ENCODE measurements at regions not wholly inside any gene's neighbourhood (a gene's known extent, or its start where the extent isn't known, plus 50 kb on each side); places are given as distances from the start of the nearest gene placed in this dataset.
"Not testable (repeated sequence)": the region's sequence is repeated elsewhere in the genome, so short reads cannot be mapped to it uniquely, and the experiment has no call there.

DNA sequence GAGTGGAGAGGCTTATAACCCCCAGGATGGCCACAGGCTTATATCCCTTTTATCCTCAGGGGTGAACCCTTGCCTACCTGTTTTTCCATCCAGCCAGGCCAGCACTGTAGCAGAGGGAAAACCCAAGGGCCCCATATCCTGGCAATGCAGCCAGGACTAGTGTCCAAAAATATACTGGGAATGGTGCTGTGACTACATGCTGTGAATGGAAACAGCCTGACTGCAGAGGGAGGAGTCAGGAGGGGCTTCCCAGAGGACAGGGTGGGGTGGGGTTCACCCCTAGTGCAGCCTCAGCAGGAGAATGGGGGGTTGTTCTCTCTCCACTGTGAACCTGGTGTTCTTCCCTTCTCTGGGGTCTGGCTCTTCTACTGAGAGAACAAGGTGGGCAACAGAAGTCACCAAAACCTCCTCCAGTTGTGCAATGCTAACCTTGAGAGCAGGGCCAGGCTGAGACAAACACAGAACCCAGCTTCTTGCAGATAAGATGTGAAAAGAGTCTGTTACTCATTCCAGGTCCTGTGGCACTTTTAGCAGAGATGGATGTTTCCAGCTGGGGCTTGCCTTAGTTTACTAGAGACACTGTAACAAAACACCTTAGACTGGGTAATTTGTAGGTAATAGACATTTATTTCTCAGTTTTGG, 198.2 kb upstream of the PLGLB2 start:
- H3K9ac ChIP-seq; H3K4me1 ChIP-seq (ENCODE audit: low read depth, poor library complexity, severe bottlenecking); H3K36me3 ChIP-seq (ENCODE audit: insufficient read depth); H3K27me3 ChIP-seq (ENCODE audit: insufficient read depth, low read depth); H3K27ac ChIP-seq; H2AFZ ChIP-seq (ENCODE audit: low read depth); H3K79me2 ChIP-seq (ENCODE audit: insufficient read depth, low read depth); H3K4me2 ChIP-seq; H4K20me1 ChIP-seq (ENCODE audit: insufficient read depth); H3K4me3 ChIP-seq (IDR thresholded peaks at IDR 0.05; ENCODE audit: insufficient read depth, low read depth, low read length): not testable (repeated sequence)

DNA sequence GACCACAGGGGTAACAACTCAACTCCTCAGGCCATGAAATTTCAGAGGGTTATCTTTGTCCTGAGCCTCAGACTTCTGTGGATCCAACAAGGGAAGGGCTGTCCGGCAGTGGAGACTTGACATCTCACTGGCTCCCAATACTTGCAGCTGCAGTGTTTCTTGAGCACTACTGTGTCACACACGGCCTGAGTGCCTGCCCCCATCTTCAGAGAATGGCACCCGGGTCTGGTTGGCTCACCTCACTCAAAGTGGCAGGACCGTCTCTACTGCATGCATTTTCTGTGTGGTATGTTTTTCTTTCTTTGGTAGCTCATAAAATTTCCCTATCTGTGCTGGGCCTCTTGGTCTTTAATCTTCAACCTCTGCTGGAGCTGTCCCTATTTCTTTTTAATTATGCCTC, 193.2 kb upstream of the PLGLB2 start:
- not testable (repeated sequence) for H3K9ac ChIP-seq; H3K27me3 ChIP-seq (ENCODE audit: insufficient read depth, low read depth); H2AFZ ChIP-seq (ENCODE audit: low read depth); H3K27ac ChIP-seq; H3K36me3 ChIP-seq (ENCODE audit: insufficient read depth); H4K20me1 ChIP-seq (ENCODE audit: insufficient read depth); H3K4me2 ChIP-seq; H3K79me2 ChIP-seq (ENCODE audit: insufficient read depth, low read depth); H3K4me3 ChIP-seq (IDR thresholded peaks at IDR 0.05; ENCODE audit: insufficient read depth, low read depth, low read length); H3K4me1 ChIP-seq (ENCODE audit: low read depth, poor library complexity, severe bottlenecking)

- not testable (repeated sequence) for H3K27me3 ChIP-seq (ENCODE audit: insufficient read depth, low read depth); H3K36me3 ChIP-seq (ENCODE audit: insufficient read depth)
Observed at GRCh38 chr2:87555082-87555481, 192.8 kb upstream of the PLGLB2 start.

GRCh38 chr2:87559001-87559400, 188.9 kb upstream of the PLGLB2 start:
- H3K4me1 ChIP-seq (ENCODE audit: low read depth, poor library complexity, severe bottlenecking); H3K27me3 ChIP-seq (ENCODE audit: insufficient read depth, low read depth): not testable (repeated sequence)

More at GRCh38 chr2:87555082-87555481, 192.8 kb upstream of the PLGLB2 start:
- H2AFZ ChIP-seq (ENCODE audit: low read depth); H3K4me2 ChIP-seq; H3K79me2 ChIP-seq (ENCODE audit: insufficient read depth, low read depth); H3K27ac ChIP-seq; H4K20me1 ChIP-seq (ENCODE audit: insufficient read depth); H3K4me1 ChIP-seq (ENCODE audit: low read depth, poor library complexity, severe bottlenecking); H3K4me3 ChIP-seq (IDR thresholded peaks at IDR 0.05; ENCODE audit: insufficient read depth, low read depth, low read length); H3K9ac ChIP-seq: not testable (repeated sequence)

GRCh38 chr2:87559735-87560134, 188.2 kb upstream of the PLGLB2 start:
- not testable (repeated sequence) for H3K4me2 ChIP-seq; H3K4me1 ChIP-seq (ENCODE audit: low read depth, poor library complexity, severe bottlenecking); H3K79me2 ChIP-seq (ENCODE audit: insufficient read depth, low read depth); H3K4me3 ChIP-seq (IDR thresholded peaks at IDR 0.05; ENCODE audit: insufficient read depth, low read depth, low read length); H3K27ac ChIP-seq; H4K20me1 ChIP-seq (ENCODE audit: insufficient read depth); H2AFZ ChIP-seq (ENCODE audit: low read depth); H3K9ac ChIP-seq; H3K36me3 ChIP-seq (ENCODE audit: insufficient read depth); H3K27me3 ChIP-seq (ENCODE audit: insufficient read depth, low read depth)

More at GRCh38 chr2:87559001-87559400, 188.9 kb upstream of the PLGLB2 start:
- H4K20me1 ChIP-seq (ENCODE audit: insufficient read depth); H3K36me3 ChIP-seq (ENCODE audit: insufficient read depth); H3K9ac ChIP-seq; H3K4me2 ChIP-seq; H3K4me3 ChIP-seq (IDR thresholded peaks at IDR 0.05; ENCODE audit: insufficient read depth, low read depth, low read length); H2AFZ ChIP-seq (ENCODE audit: low read depth); H3K27ac ChIP-seq; H3K79me2 ChIP-seq (ENCODE audit: insufficient read depth, low read depth): not testable (repeated sequence)

DNA sequence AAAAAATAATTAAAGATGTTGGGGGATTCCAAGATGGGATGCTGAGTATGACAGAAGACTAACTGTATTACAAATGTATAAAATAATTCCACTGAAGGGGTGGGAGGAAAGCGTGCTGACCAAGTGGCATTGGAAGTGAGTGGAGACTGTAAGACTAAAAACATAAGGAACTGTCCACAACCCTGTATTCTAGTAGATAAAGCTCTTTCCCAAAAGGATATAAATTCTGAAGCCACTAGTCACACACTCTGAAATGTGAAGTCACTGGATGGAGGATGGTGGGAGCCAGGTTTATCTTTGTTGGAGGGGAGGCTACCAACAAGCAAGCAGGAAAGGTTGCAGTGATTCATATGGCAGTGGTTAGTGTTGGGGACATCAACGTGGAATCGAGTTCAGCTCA, 182.8 kb upstream of the PLGLB2 start:
- H3K79me2 ChIP-seq (ENCODE audit: insufficient read depth, low read depth); H3K9ac ChIP-seq; H3K27me3 ChIP-seq (ENCODE audit: insufficient read depth, low read depth); H3K4me2 ChIP-seq; H2AFZ ChIP-seq (ENCODE audit: low read depth); H3K4me3 ChIP-seq (IDR thresholded peaks at IDR 0.05; ENCODE audit: insufficient read depth, low read depth, low read length); H3K27ac ChIP-seq; H3K36me3 ChIP-seq (ENCODE audit: insufficient read depth); H3K4me1 ChIP-seq (ENCODE audit: low read depth, poor library complexity, severe bottlenecking); H4K20me1 ChIP-seq (ENCODE audit: insufficient read depth): not testable (repeated sequence)

- H3K9ac ChIP-seq; H3K4me1 ChIP-seq (ENCODE audit: low read depth, poor library complexity, severe bottlenecking); H3K27ac ChIP-seq; H2AFZ ChIP-seq (ENCODE audit: low read depth); H3K4me2 ChIP-seq; H3K36me3 ChIP-seq (ENCODE audit: insufficient read depth); H3K79me2 ChIP-seq (ENCODE audit: insufficient read depth, low read depth); H4K20me1 ChIP-seq (ENCODE audit: insufficient read depth); H3K27me3 ChIP-seq (ENCODE audit: insufficient read depth, low read depth); H3K4me3 ChIP-seq (IDR thresholded peaks at IDR 0.05; ENCODE audit: insufficient read depth, low read depth, low read length): not testable (repeated sequence)
Observed at GRCh38 chr2:87566531-87566930, 181.4 kb upstream of the PLGLB2 start.

DNA sequence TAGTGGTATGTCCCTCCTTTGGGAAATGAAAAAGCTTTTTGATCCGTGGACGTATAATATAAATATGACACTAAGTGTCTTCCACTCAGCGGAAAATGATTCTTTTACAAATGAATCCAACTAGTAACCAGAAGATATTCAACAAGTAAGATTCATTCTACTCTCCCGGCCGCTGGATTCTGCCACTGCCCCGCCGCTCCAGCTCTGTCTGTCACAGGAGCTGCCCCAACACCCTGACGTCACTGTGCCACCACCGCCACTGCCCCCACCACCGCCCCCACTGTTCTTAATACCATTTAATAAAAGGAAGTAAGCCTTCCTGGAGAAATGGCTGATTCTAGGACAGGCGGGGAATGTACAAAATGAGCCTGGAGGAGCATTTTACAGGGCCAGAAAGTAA, 180.8 kb upstream of the PLGLB2 start:
- H3K27ac ChIP-seq; H3K4me3 ChIP-seq (IDR thresholded peaks at IDR 0.05; ENCODE audit: insufficient read depth, low read depth, low read length); H3K27me3 ChIP-seq (ENCODE audit: insufficient read depth, low read depth); H3K4me2 ChIP-seq; H3K36me3 ChIP-seq (ENCODE audit: insufficient read depth); H2AFZ ChIP-seq (ENCODE audit: low read depth); H3K79me2 ChIP-seq (ENCODE audit: insufficient read depth, low read depth); H3K4me1 ChIP-seq (ENCODE audit: low read depth, poor library complexity, severe bottlenecking); H4K20me1 ChIP-seq (ENCODE audit: insufficient read depth); H3K9ac ChIP-seq: not testable (repeated sequence)

DNA sequence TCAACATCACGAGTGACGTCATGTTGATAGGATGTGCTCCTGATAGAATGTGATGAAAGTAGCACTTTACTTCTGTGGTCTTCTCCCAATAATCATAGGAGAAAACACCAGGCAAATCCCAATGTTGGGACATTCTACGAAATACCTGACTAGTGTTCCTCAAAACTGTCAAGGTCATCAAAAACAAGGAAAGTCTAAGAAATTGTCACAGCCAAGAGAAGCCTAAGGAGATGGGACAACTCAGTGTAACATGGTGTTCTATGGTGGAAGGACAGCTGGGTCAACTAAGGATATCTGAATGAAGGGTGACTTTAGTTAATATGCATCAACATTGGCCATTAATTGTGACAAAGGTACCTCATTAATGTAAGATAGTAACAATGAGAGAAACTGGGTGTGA, 180.0 kb upstream of the PLGLB2 start:
- H3K9ac ChIP-seq; H3K4me1 ChIP-seq (ENCODE audit: low read depth, poor library complexity, severe bottlenecking); H3K27ac ChIP-seq; H3K4me2 ChIP-seq; H3K36me3 ChIP-seq (ENCODE audit: insufficient read depth); H3K79me2 ChIP-seq (ENCODE audit: insufficient read depth, low read depth); H2AFZ ChIP-seq (ENCODE audit: low read depth); H3K4me3 ChIP-seq (IDR thresholded peaks at IDR 0.05; ENCODE audit: insufficient read depth, low read depth, low read length); H3K27me3 ChIP-seq (ENCODE audit: insufficient read depth, low read depth); H4K20me1 ChIP-seq (ENCODE audit: insufficient read depth): not testable (repeated sequence)

- H3K79me2 ChIP-seq (ENCODE audit: insufficient read depth, low read depth); H3K36me3 ChIP-seq (ENCODE audit: insufficient read depth); H3K4me1 ChIP-seq (ENCODE audit: low read depth, poor library complexity, severe bottlenecking); H3K9ac ChIP-seq; H3K4me3 ChIP-seq (IDR thresholded peaks at IDR 0.05; ENCODE audit: insufficient read depth, low read depth, low read length); H2AFZ ChIP-seq (ENCODE audit: low read depth); H3K27me3 ChIP-seq (ENCODE audit: insufficient read depth, low read depth); H3K4me2 ChIP-seq; H4K20me1 ChIP-seq (ENCODE audit: insufficient read depth); H3K27ac ChIP-seq: not testable (repeated sequence)
Observed at GRCh38 chr2:87568554-87569278, 179.2 kb upstream of the PLGLB2 start.
